ENCODE measurements at regions not wholly inside any gene's neighbourhood (a gene's known extent, or its start where the extent isn't known, plus 50 kb on each side); places are given as distances from the start of the nearest gene placed in this dataset.

GRCh38 chr9:110047955-110048402 is 160.0 kb downstream of the C9orf152 start:
- DNase-seq (ENCODE audit: low read depth in 2 of 2, low spot score in 1 of 2) = no peak

DNA sequence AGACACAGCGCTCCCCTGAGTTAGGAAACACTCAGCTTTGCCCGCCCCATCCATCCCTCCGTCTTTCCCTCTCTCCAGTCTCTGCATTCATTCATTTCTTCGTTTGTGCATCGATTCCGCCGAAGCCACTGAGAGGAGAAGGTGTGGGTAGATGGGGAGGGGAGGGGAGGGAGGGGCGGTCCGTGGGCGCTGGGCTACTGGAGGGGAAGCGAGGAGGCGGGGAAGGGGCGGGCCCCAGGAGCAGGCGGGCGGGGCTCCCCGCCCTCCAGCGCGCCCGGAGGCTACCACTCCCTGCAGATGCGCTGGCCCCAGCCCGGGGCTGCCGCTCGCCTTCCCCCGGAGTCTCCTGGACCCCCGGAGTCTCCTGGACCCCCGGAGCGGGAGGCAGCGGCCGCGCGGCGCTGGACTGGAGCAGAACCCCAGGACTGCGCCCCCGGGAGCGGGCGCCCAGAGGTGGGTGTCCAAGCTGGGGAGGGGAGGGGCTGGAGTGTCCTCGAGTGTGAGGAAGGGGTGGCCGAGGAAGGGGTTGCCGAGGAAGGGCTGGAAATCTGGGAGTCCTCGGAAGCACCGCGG is 159.5 kb downstream of the C9orf152 start:
- DNase-seq (ENCODE audit: low read depth in 2 of 2, low spot score in 1 of 2) = peak; percentile 31 to 51

DNA sequence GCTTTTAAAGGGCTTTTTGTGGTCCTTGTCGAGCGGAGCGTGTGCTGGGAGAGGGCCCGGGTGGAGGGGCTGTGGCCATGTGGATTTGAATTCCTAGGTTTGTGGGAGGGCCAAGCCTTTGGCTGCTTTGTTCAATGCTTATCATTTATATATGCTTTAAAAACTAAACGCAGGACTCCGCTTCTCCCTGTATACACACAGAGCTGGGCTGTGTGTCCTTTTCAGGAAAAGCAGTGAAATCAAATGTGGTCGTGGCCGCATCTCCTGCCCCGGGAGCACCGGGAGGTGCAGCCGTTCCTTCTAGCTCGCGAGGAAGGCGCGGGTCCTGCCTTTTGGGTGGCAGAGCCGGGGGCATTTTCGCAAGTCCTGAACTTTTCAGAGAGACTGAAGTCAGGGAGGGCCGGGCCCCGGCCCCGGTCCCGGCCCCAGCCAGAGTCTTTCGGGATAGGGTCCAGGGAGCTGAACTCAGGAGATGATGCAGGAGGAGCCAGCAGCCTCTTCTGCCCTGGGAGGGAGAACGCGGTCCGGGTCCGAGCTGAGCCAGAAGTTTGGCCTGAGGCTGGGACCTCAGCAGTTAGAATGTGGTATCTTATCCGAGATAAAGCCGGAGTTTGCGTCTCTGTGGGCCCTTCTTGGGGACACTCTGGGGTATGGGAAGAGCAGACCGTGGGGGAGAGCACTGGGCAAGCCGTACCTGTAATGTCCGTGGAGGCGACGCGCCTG is 158.8 kb downstream of the C9orf152 start:
- no peak for DNase-seq (ENCODE audit: low read depth in 2 of 2, low spot score in 1 of 2)

- no peak for DNase-seq (ENCODE audit: low read depth in 2 of 2, low spot score in 1 of 2)
Measured at GRCh38 chr9:110049699-110050450, 158.1 kb downstream of the C9orf152 start.

- no peak for DNase-seq (ENCODE audit: low read depth in 2 of 2, low spot score in 1 of 2)
Measured at GRCh38 chr9:110050925-110051355, 157.0 kb downstream of the C9orf152 start.

GRCh38 chr9:110056062-110056461 is 151.9 kb downstream of the C9orf152 start:
- DNase-seq (ENCODE audit: low read depth in 2 of 2, low spot score in 1 of 2) = no peak

DNA sequence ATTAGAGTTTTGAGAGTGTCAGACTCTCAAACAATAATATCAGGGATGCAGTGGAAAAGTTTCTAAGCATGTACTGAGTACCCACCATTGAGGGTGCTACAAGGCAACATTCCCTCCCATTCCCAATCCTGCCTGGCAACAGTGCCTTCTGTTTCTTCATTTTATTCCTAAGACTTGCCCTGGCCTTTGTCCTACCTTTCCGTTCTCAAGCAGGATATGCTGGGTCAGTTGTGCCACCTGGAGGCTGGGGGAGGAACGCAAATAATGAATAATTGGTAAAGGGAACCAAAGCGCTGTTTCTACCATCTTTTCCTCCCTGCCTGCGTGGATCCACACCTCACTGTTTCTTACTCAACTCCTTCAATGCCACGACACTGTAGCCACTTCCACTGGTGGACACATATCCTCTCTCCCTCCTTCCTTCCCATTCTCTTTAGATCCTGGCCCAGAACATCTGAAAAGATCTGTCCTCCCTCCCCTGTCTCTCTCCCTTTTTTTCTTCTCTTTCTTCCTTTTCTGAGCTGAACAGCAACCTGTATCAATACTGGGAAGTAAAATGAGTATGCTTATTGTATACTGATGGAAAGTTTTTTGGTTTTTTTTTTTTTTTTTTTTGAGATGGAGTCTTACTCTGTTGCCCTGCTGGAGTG is 149.5 kb downstream of the C9orf152 start:
- DNase-seq (ENCODE audit: low read depth in 2 of 2, low spot score in 1 of 2) = peak in 1 of 2 donors; percentile 9

GRCh38 chr9:110059461-110059860 is 148.5 kb downstream of the C9orf152 start:
- no peak for DNase-seq (ENCODE audit: low read depth in 2 of 2, low spot score in 1 of 2)

DNA sequence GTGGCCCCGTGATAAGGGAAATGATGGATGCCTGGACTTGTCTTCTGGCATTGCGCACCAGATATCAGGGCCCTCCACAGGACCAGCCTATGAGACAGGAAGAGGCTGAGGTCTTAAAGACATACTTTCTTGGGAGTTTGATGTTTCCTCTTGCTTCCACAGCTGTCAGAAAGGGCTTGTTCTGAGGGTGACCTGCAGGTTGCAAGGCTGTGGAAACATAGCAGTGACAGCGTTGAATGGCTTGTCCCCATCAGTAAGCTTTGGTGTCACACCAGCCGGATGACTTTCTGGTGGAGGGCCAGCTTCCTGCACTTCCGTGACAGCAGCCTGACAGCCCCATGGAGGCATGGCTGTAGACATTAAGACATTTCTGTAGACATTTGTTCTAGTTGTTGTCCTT is 143.2 kb downstream of the C9orf152 start:
- DNase-seq (ENCODE audit: low read depth in 2 of 2, low spot score in 1 of 2) = no peak

DNA sequence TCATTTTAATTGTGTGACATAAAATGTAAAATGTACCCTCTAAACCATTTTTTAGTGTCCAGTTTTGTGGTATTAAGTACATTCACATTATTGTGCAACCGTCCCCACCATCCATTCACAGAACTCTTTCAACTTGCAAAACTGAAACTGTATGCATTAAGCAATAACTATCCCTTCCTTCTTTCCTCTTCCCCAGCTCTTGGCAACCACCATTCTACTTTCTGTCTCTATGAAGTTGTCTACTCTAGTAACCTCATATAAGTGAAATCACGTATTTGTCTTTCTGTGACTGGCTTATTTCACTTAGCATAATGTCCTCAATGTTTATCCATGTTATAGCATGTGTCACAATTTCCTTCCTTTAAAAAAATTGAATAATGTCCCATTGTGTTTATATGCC is 142.4 kb downstream of the C9orf152 start:
- no peak for DNase-seq (ENCODE audit: low read depth in 2 of 2, low spot score in 1 of 2)

DNA sequence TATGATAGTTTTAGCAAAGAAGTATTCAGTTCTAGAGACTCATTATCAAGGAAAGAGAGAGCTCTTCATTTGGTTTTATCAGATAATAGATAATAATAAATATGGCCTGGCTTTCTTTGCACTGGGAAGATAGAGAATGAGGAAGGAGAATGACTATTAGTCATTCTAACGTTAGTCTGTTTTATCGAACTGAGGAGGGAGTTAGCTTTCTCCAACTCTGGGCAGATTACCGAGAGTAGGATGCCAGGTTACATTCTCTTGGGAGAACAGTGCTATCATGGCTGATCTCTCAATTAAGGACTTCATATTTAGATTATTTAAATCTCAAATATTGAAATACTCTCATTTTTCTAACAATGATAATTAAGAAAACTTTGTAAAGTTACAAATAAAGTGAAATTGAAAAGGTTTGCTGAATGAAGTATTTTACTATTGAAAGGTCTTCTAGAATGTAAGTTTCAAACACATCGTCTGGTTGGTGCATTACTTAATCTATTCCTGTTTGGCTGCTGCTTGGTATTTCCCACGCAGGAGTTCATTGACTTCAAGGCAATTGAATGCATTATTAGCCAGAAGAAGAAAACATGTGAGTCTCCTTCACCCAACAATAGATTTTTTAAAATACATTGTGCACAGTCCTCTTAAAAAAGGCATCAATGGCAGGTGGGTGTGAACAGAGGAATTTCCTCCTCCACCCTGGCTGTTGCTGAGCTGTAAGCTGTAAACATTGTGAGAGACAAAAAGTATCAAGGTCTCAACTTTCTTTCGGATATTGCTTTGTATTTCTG is 140.8 kb downstream of the C9orf152 start:
- DNase-seq (ENCODE audit: low read depth in 2 of 2, low spot score in 1 of 2) = no peak

- no peak for DNase-seq (ENCODE audit: low read depth in 2 of 2, low spot score in 1 of 2)
Measured at GRCh38 chr9:110068212-110068611, 139.7 kb downstream of the C9orf152 start.

DNA sequence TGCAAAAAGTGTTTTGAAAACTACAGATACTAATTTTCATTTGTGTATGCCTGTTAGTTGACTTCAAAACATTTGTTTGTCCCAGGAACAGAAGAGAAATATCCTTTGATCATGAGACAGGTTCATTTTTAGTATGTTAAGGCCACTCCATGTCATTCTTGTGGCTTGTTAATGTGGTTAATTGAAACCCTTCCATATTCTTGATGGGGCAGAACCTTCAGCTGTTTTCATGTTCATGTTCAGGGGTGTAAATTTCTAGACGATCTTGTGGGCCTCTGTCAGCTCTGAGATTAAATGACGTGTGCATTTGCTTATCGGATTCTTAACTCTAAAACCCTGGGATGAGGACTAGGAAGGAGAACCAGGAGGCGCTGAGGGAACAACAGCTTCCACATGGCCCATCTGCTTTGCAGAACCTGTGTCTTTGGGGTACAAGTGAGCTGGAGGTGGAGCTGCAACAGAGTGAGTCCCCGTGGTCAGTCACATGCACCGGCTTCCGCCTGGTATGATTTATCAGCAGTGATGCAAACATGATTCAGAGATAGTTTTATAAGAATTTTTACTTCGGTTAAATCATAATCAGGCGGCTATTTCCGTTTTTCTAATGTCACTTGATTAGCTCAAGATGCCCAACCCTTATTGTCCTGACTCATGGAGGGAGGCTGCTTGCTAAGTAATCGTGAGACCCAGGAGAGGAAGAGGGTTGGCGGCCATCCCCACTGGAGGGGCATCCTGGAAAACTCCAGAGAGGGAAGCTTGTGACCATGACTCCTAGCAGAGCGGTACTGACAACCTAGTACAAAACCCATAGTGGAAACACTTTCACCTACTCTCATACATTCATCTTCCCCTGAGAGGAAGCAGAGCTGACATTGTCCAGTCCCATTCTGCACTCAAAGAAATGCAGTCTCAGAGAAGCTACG is 138.4 kb downstream of the C9orf152 start:
- no peak for DNase-seq (ENCODE audit: low read depth in 2 of 2, low spot score in 1 of 2)

DNA sequence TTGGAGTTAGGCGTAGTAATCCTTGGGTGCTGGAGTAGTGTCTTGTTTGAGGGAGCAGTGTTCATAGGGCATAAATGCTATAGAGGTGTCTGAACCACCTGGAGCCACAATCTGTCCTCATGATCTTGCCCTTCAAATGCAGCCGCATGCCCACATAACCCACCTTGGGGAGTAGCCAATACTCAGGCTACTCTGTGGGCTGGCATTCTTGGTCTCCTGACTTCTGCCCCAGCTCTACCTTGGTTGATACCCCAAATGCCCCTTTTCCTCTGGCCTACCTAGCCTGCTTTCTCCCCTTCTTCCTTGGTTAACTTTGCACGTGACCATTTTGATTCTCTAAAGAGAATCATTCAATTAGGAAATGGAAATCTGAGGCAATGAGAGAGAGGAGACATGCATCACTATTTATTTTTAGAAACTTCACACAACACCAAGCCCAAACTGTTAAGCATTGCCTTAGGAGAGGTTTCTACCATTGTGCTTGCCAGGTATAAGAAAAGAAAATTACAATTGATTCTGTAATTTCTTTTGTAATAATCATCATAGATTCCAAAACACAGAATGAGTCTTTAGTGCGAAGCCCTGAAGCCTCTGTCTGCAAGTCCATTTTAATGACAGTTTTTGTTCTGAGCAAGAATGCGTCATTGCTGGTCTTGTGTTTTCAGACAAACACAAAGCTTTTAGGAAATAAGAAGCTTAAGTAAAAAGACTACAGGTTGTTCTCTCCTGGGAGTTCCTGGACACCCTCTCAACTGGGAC is 135.2 kb downstream of the C9orf152 start:
- no peak for DNase-seq (ENCODE audit: low read depth in 2 of 2, low spot score in 1 of 2)

- DNase-seq (ENCODE audit: low read depth in 2 of 2, low spot score in 1 of 2) = no peak
Measured at GRCh38 chr9:110073356-110073905, 134.5 kb downstream of the C9orf152 start.

DNA sequence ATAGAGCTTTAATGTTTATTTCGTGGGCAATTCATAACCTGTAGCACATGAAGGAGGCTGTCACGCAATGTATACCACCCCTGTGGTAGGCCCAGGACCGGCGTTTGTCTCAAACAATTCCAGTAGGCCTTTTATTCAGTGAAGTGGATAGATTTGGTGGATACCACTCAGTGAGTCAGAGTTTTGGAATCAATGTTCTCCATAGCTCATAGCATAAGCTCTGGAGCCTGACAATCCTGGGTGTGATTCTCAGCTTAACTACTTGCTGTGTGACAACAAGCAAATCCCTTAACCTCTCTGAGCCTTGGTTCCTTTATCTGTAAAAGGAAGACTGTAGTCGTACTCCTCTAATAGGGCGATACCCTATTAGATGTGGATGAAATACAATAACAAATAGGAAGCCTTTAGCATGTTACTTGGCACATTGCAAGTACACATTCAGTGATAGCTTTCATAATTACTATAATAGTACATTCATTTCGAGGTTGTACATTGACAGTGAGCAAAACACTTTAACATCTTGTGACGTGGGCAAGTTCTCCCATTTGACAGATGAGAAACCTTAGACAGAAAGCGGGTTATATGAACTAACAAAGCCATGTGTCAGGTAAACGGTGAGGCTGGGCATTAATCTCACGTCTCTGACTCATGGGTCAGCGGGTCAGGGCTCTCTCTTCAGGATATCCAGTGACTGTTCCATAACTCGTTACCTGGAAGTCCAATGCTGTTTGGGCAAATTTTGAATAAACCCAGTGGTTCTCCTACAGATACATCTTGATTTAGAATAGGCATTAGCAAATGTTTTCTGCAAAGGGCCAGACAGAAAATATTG is 130.8 kb downstream of the C9orf152 start:
- no peak for DNase-seq (ENCODE audit: low read depth in 2 of 2, low spot score in 1 of 2)

GRCh38 chr9:110077925-110078324 is 130.0 kb downstream of the C9orf152 start:
- DNase-seq (ENCODE audit: low read depth in 2 of 2, low spot score in 1 of 2) = no peak

GRCh38 chr9:110078604-110079003 is 129.4 kb downstream of the C9orf152 start:
- DNase-seq (ENCODE audit: low read depth in 2 of 2, low spot score in 1 of 2) = no peak

Data from stimulated activated CD8-positive, alpha-beta memory T cell treated with anti-CD3 and anti-CD28 coated beads, Interleukin-4, amount 100 ng/mL, for 4 hours (primary cell).